ENCODE measurements at regions not wholly inside any gene's neighbourhood (a gene's known extent, or its start where the extent isn't known, plus 50 kb on each side); places are given as distances from the start of the nearest gene placed in this dataset.

DNA sequence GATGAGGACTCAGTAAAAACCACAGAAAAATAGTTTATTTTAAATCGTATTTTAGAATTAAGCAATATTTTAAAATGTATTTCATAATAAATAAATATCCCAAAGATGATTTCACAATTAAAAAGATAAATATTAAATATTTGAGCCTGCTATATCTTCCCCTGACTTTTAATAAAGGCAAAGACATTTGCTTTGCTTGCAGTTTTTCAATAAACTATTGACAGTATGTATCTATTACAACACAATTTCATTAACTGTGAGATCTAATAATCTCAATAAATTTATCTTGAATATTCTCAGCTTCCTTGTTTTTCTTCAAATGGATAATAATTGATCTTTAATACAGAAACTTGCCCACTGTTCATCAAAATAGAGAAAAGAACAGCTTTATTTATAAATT, 186.2 kb upstream of the TARS1 start:
- TF ChIP-seq CTCF (IDR thresholded peaks at IDR 0.05; ENCODE audit: low read length) = no peak
- no peak for TF ChIP-seq EZH2 (optimal IDR thresholded peaks at IDR 0.05; ENCODE audit: low read depth, low read length)
